GM12872 (cell line): ENCODE measurements at regions not wholly inside any gene's neighbourhood (a gene's known extent, or its start where the extent isn't known, plus 50 kb on each side); places are given as distances from the start of the nearest gene placed in this dataset.

ENCODE experiments used
- TF ChIP-seq, protein P1 (sequence below): IDR thresholded peaks from 3 replicates; pipeline ENCODE4 v1.5.1; 2011; ENCODE audit warnings: low read depth, mild to moderate bottlenecking, low read length, moderate library complexity; ENCODE audit not compliant: insufficient read depth

DNA sequence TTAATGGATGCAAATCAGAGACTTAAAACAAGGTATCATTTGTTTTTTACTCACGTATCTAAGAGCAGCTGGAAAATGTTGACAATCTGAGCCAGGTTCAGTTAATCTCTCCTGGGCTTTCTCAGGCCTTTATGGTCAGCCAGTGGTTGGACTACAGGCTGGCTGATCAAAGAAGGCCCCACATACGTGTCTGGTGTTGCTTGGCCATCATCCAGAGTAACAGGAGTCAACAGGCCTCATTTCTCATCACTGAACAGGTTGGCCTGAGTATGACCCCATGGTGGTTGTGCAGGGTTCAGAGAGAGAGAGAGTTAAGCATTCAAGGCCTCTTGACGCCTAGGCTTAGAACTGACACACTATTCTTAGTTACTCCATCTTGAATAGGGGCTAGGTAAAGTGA, 97.0 kb upstream of the VLDLR start:
- TF ChIP-seq, protein P1, sequence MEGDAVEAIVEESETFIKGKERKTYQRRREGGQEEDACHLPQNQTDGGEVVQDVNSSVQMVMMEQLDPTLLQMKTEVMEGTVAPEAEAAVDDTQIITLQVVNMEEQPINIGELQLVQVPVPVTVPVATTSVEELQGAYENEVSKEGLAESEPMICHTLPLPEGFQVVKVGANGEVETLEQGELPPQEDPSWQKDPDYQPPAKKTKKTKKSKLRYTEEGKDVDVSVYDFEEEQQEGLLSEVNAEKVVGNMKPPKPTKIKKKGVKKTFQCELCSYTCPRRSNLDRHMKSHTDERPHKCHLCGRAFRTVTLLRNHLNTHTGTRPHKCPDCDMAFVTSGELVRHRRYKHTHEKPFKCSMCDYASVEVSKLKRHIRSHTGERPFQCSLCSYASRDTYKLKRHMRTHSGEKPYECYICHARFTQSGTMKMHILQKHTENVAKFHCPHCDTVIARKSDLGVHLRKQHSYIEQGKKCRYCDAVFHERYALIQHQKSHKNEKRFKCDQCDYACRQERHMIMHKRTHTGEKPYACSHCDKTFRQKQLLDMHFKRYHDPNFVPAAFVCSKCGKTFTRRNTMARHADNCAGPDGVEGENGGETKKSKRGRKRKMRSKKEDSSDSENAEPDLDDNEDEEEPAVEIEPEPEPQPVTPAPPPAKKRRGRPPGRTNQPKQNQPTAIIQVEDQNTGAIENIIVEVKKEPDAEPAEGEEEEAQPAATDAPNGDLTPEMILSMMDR = no peak

DNA sequence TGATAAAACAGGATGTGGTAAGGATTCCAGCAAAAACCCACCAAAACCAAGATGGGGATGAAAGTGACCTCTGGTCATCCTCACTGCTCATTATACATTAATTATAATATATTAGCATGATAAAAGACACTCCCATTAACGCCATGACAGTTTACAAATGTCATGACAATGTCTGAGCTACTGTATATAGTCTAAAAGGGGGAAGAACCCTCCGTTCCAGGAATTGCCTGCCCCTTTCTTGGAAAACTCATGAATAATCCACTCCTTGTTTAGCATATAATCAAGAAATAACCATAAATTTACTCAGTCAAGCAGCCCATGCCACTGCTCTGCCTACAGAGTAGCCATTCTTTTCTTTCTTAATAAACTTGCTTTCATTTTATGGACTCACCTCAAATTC, 96.4 kb upstream of the VLDLR start:
- TF ChIP-seq, protein P1 = no peak

DNA sequence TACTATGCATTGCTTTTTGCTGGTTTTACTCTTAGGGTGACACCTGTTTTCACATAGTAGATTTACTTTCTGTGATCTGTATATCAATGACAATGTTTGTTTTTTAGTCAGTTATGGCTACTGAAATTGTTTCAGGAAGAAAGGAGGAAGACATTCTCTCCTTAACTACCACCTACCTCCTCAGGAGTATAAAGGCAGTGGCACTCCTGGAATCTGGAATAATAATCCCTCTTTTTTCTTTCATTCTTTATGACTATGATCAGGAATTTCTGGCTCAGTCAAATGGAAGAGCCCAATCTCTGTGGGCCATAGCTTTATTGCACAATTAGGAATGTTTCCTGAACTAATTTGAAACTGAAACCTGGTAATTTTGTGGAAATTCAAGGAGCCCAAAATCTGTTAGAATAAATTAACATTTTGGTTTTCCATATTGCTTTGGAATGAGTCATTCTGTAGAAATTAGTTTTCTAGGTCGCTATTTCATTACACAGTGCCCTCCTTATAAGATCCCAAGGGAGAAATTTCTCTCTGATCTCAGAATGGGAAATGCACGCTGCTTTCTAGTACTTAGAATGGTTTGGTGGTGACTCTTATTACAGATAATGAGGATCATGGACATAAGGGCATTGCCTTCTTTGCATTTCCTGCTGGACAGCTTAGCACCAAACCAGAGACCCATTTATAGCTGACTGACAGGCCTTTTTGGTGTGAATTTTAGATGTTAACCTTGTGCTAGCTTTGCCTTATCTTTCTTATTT, 95.3 kb upstream of the VLDLR start:
- TF ChIP-seq, protein P1 = no peak

DNA sequence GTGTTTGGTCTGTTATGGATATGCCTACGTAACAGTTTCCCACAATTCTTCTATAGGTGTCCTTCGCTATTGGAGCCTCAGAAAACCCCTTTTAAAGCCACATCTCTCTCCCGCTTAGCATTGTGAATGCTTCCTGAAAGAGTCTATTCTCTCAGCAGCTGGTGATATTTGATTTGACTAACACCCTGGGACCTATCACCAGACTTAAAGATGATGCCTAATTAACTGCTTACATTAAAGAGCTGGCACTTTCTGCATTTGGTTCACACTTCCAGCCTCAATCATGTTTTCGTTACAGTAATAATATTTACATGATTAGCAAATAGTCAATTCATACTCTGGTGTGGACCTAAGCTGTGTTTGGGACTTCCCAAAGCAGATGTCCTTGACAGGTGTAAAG, 90.1 kb upstream of the VLDLR start:
- TF ChIP-seq, protein P1 = no peak

DNA sequence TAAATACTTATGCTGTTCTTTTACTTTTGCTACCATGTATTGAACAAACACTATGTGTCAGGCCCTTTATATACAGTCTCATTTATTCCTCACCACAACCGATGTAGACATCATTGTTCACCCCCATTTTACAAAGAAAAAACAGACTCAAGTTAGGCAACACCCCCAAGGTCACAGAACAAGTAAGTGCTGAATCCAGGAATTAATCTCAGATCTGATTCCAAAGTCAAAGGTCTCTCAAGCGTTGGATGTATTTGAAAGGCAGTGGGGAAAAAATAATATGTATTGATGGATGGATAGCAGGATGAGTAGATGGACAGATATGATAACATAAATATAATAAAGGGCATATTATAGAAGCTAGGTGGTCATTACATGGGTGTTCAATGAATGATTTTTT, 85.1 kb upstream of the VLDLR start:
- TF ChIP-seq, protein P1 = no peak

DNA sequence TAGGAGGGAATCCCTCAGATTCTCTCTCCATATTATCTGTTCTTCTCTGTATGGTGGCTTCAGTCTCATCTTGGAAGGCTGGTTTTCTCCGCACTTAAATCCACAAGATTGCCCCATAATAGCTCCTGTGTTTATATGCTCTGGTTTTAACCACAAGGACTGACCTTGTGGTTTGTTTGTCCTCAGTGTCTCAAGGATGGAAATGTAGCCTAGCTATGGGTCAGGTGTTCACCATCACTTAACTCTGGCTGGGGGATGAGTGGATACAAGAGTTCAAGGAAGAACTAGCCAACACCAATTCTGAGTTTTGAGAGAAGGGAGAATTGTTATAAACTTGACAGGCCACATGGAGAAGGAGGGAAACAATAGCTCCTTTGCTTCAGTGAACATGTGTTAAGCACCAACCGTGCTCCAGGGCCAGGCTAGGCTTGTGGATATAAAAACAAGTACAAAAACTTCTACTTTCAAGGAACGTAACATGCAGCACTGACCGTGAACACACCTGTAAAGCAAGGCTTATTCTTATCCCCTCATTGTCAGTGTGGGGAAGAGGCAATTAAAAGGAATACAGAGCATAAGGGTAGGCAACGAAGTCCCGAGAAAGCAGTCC, 75.6 kb upstream of the VLDLR start:
- TF ChIP-seq, protein P1 = no peak

DNA sequence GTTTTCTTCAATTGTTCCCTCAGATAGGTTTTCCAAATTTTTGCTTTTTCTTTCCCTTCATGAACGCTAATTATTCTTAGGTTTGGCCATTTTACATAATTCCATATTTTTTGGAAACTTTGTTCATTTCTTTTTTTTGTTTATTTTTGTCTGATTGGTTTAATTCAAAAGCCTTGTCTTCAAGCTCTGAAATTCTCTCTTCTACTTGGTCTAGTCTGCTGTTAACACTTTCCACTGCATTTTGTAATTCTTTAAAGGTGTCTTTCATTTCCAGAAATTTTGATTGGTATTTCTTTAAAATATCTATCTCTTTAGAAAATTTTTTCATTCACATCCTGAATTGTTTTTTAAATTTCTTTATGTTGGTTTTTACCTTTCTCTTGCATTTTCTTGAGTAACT, 63.9 kb upstream of the VLDLR start:
- TF ChIP-seq, protein P1 = no peak
